K562 (cell line): ENCODE measurements at regions not wholly inside any gene's neighbourhood (a gene's known extent, or its start where the extent isn't known, plus 50 kb on each side); places are given as distances from the start of the nearest gene placed in this dataset.

ENCODE experiments used
- C11orf30 ChIP-seq: fragments of 450-650 bp; IDR thresholded peaks from 2 replicates; pipeline ENCODE4 v1.6.1; 2016; ENCODE audit warnings: low read depth, mild to moderate bottlenecking
- DIDO1 ChIP-seq: fragments of 450-650 bp; IDR thresholded peaks from 2 replicates; pipeline ENCODE4 v1.6.1; 2016; ENCODE audit warnings: low read depth, missing biosample characterization, missing genetic modification characterization
- GTF2F1 ChIP-seq: IDR thresholded peaks from 2 replicates; pipeline ENCODE4 v1.6.1; 2011; ENCODE audit warnings: low read depth, low read length, improper control_type of control experiment
- JUND ChIP-seq, 2 experiments: IDR thresholded peaks; 2 replicates in 1 of 2; 3 replicates in 1 of 2; pipeline ENCODE4 v1.6.1; 2011; ENCODE audit warnings: borderline replicate concordance in 2 of 2, low read depth in 2 of 2, low read length in 2 of 2, improper control_type of control experiment in 1 of 2, missing biosample characterization in 1 of 2, missing genetic modification characterization in 1 of 2, missing genetic modification reagents in 1 of 2
- LCOR ChIP-seq: sonication (generic); formaldehyde crosslinking; IDR thresholded peaks from 2 replicates; pipeline ENCODE4 v1.8.0; 2022; ENCODE audit warnings: mild to moderate bottlenecking, missing genetic modification reagents
- MTA2 ChIP-seq: fragments of 450-650 bp; IDR thresholded peaks from 2 replicates; pipeline ENCODE4 v1.6.1; 2016; ENCODE audit warnings: low read depth
- POLR2A ChIP-seq: fragments of 450-650 bp; conservative IDR thresholded peaks from 2 replicates; pipeline ENCODE4 v1.6.1; 2016
- TSHZ1 ChIP-seq: fragments of 250-450 bp; sonication (Bioruptor Pico); IDR thresholded peaks from 2 replicates; pipeline ENCODE4 v1.4.0; 2020; ENCODE audit warnings: mild to moderate bottlenecking, moderate library complexity
- ZFP36 ChIP-seq: fragments of 150-350 bp; IDR thresholded peaks from 2 replicates; pipeline ENCODE4 v1.6.1; 2018; ENCODE audit warnings: low read length, low read depth; ENCODE audit not compliant: partially characterized antibody
- ZNF766 ChIP-seq: fragments of 200-800 bp; sonication (Bioruptor generic); conservative IDR thresholded peaks from 2 replicates; pipeline ENCODE4 v1.6.1; 2016; ENCODE audit warnings: missing genetic modification characterization, missing compliant biosample characterization
- TF ChIP-seq, protein P1 (sequence below), 3 experiments: IDR thresholded peaks in 2 of 3; conservative IDR thresholded peaks in 1 of 3; 2 replicates each; pipeline ENCODE4 v1.5.1; 2011 to 2012; ENCODE audit warnings: low read length in 3 of 3, mild to moderate bottlenecking in 3 of 3, control low read depth in 2 of 3, improper control_type of control experiment in 1 of 3, inconsistent platforms in 1 of 3, low read depth in 1 of 3, mixed read lengths in 1 of 3, moderate library complexity in 1 of 3; ENCODE audit not compliant: insufficient read depth in 2 of 3
- TF ChIP-seq, protein P2 (sequence below): fragments of 250-450 bp; sonication (Bioruptor Pico); IDR thresholded peaks from 2 replicates; pipeline ENCODE4 v1.8.0; 2022; ENCODE audit warnings: inconsistent platforms, mild to moderate bottlenecking, moderate library complexity, borderline replicate concordance
- TF ChIP-seq, protein P3 (sequence below): fragments of 450-650 bp; IDR thresholded peaks from 2 replicates; pipeline ENCODE4 v1.6.1; 2016
- TF ChIP-seq, protein P4 (sequence below): fragments of 250-450 bp; sonication (Bioruptor Pico); IDR thresholded peaks from 2 replicates; pipeline ENCODE4 v1.5.0; 2021

- TF ChIP-seq, protein P1, sequence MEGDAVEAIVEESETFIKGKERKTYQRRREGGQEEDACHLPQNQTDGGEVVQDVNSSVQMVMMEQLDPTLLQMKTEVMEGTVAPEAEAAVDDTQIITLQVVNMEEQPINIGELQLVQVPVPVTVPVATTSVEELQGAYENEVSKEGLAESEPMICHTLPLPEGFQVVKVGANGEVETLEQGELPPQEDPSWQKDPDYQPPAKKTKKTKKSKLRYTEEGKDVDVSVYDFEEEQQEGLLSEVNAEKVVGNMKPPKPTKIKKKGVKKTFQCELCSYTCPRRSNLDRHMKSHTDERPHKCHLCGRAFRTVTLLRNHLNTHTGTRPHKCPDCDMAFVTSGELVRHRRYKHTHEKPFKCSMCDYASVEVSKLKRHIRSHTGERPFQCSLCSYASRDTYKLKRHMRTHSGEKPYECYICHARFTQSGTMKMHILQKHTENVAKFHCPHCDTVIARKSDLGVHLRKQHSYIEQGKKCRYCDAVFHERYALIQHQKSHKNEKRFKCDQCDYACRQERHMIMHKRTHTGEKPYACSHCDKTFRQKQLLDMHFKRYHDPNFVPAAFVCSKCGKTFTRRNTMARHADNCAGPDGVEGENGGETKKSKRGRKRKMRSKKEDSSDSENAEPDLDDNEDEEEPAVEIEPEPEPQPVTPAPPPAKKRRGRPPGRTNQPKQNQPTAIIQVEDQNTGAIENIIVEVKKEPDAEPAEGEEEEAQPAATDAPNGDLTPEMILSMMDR (IDR thresholded peaks at IDR 0.05 in 2 of 3, conservative IDR thresholded peaks at IDR 0.05 in 1 of 3; ENCODE audit: insufficient read depth in 2 of 3, low read depth in 1 of 3, low read length in 3 of 3), result no peak
- TF ChIP-seq ZNF766 (CRISPR knock-in tag) (no peak), DIDO1 (no peak), JUND (IDR thresholded peaks at IDR 0.05; ENCODE audit: borderline replicate concordance, low read depth, low read length) (no peak), JUND (tag; IDR thresholded peaks at IDR 0.05; ENCODE audit: borderline replicate concordance, low read depth, low read length) (no peak), MTA2 (no peak), POLR2A (no peak), GTF2F1 (no peak), C11orf30 (no peak), ZFP36 (no peak), LCOR (CRISPR knock-in tag) (no peak), TSHZ1 (CRISPR knock-in tag) (no peak)
- TF ChIP-seq, protein P2, sequence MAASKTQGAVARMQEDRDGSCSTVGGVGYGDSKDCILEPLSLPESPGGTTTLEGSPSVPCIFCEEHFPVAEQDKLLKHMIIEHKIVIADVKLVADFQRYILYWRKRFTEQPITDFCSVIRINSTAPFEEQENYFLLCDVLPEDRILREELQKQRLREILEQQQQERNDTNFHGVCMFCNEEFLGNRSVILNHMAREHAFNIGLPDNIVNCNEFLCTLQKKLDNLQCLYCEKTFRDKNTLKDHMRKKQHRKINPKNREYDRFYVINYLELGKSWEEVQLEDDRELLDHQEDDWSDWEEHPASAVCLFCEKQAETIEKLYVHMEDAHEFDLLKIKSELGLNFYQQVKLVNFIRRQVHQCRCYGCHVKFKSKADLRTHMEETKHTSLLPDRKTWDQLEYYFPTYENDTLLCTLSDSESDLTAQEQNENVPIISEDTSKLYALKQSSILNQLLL, result no peak
- TF ChIP-seq, protein P3, sequence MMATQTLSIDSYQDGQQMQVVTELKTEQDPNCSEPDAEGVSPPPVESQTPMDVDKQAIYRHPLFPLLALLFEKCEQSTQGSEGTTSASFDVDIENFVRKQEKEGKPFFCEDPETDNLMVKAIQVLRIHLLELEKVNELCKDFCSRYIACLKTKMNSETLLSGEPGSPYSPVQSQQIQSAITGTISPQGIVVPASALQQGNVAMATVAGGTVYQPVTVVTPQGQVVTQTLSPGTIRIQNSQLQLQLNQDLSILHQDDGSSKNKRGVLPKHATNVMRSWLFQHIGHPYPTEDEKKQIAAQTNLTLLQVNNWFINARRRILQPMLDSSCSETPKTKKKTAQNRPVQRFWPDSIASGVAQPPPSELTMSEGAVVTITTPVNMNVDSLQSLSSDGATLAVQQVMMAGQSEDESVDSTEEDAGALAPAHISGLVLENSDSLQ, result no peak
- TF ChIP-seq, protein P4, sequence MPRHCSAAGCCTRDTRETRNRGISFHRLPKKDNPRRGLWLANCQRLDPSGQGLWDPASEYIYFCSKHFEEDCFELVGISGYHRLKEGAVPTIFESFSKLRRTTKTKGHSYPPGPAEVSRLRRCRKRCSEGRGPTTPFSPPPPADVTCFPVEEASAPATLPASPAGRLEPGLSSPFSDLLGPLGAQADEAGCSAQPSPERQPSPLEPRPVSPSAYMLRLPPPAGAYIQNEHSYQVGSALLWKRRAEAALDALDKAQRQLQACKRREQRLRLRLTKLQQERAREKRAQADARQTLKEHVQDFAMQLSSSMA (CRISPR knock-in tag), result no peak
Measured at GRCh38 chr14:59018460-59018859, 170.0 kb upstream of the DAAM1 start.
